GM12878 (cell line): ENCODE measurements at regions not wholly inside any gene's neighbourhood (a gene's known extent, or its start where the extent isn't known, plus 50 kb on each side); places are given as distances from the start of the nearest gene placed in this dataset.

Source experiments
- EP300 ChIP-seq, 2 experiments: fragments of 150-350 bp in 1 of 2; IDR thresholded peaks; 2 replicates each; pipeline ENCODE4 v1.6.1; 2011 to 2012; ENCODE audit warnings: low read depth in 2 of 2, low read length in 2 of 2, borderline replicate concordance in 1 of 2, improper control_type of control experiment in 1 of 2, inconsistent platforms in 1 of 2; ENCODE audit not compliant: control insufficient read depth in 1 of 2
- RELA ChIP-seq: fragments of 450-650 bp; IDR thresholded peaks from 2 replicates; pipeline ENCODE4 v1.8.0; 2014; ENCODE audit warnings: borderline replicate concordance; ENCODE audit not compliant: partially characterized antibody
- RFX5 ChIP-seq: IDR thresholded peaks from 2 replicates; pipeline ENCODE4 v1.6.1; 2011; ENCODE audit warnings: low read depth, low read length, improper control_type of control experiment
- STAT3 ChIP-seq: IDR thresholded peaks from 2 replicates; pipeline ENCODE4 v1.6.1; 2011; ENCODE audit warnings: low read depth, low read length, improper control_type of control experiment
- TCF12 ChIP-seq: IDR thresholded peaks from 2 replicates; pipeline ENCODE4 v1.6.1; 2011; ENCODE audit warnings: low read depth, mild to moderate bottlenecking, low read length
- TF ChIP-seq, protein P1 (sequence below), 3 experiments: IDR thresholded peaks in 2 of 3; conservative IDR thresholded peaks in 1 of 3; 2 replicates each; pipeline ENCODE4 v1.5.1; 2011; ENCODE audit warnings: low read depth in 3 of 3, low read length in 3 of 3, mild to moderate bottlenecking in 3 of 3, control low read depth in 2 of 3, moderate library complexity in 2 of 3, inconsistent platforms in 1 of 3, mixed read lengths in 1 of 3; ENCODE audit not compliant: control insufficient read depth in 2 of 3, insufficient read depth in 1 of 3; ENCODE audit errors: extremely low read depth in 1 of 3

- no peak for TF ChIP-seq RFX5
- TF ChIP-seq, protein P1, sequence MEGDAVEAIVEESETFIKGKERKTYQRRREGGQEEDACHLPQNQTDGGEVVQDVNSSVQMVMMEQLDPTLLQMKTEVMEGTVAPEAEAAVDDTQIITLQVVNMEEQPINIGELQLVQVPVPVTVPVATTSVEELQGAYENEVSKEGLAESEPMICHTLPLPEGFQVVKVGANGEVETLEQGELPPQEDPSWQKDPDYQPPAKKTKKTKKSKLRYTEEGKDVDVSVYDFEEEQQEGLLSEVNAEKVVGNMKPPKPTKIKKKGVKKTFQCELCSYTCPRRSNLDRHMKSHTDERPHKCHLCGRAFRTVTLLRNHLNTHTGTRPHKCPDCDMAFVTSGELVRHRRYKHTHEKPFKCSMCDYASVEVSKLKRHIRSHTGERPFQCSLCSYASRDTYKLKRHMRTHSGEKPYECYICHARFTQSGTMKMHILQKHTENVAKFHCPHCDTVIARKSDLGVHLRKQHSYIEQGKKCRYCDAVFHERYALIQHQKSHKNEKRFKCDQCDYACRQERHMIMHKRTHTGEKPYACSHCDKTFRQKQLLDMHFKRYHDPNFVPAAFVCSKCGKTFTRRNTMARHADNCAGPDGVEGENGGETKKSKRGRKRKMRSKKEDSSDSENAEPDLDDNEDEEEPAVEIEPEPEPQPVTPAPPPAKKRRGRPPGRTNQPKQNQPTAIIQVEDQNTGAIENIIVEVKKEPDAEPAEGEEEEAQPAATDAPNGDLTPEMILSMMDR (IDR thresholded peaks at IDR 0.05 in 2 of 3, conservative IDR thresholded peaks at IDR 0.05 in 1 of 3; ENCODE audit: control insufficient read depth in 2 of 3, extremely low read depth in 1 of 3, insufficient read depth in 1 of 3, low read depth in 3 of 3, low read length in 3 of 3) = no peak
- no peak for TF ChIP-seq STAT3
- TF ChIP-seq EP300 (IDR thresholded peaks at IDR 0.05; ENCODE audit: borderline replicate concordance in 1 of 2, control insufficient read depth in 1 of 2, low read depth in 2 of 2, low read length in 2 of 2) = no peak
- TF ChIP-seq TCF12 = no peak
- no peak for TF ChIP-seq RELA
Measured at GRCh38 chr22:48842583-48842945, 985.1 kb downstream of the BRD1 start.
